Esophagus squamous epithelium (tissue), 4 donors: ENCODE measurements at regions not wholly inside any gene's neighbourhood (a gene's known extent, or its start where the extent isn't known, plus 50 kb on each side); places are given as distances from the start of the nearest gene placed in this dataset.

Experiments
- CTCF ChIP-seq, 6 experiments: fragments of 450-650 bp in 4 of 6; fragments of 200-600 bp in 2 of 6; sonication (generic) in 2 of 6; IDR thresholded peaks; one replicate each; pipeline ENCODE4 v1.5.1; 2016 to 2019; ENCODE audit warnings: antibody characterized with exemption in 6 of 6, mild to moderate bottlenecking in 4 of 6, moderate library complexity in 4 of 6
- POLR2A ChIP-seq, 4 donors: fragments of 450-650 bp; IDR thresholded peaks; one replicate each; pipeline ENCODE4 v1.6.1; 2017; ENCODE audit warnings: antibody characterized with exemption in 4 of 4, mild to moderate bottlenecking in 4 of 4, moderate library complexity in 3 of 4

- TF ChIP-seq CTCF (IDR thresholded peaks at IDR 0.05): no peak
- TF ChIP-seq POLR2A (IDR thresholded peaks at IDR 0.05): no peak
Measured at GRCh38 chr3:71868876-71869275, 83.9 kb upstream of the PROK2 start.
